Motor neuron (in vitro differentiated cells): ENCODE measurements at regions not wholly inside any gene's neighbourhood (a gene's known extent, or its start where the extent isn't known, plus 50 kb on each side); places are given as distances from the start of the nearest gene placed in this dataset.
A peak's percentile ranks its signal among the peaks of the same experiment; 100 is the strongest.

ENCODE experiments used
- ATAC-seq, 8 experiments: fragments of 200-7000 bp; cut with Tn5 transposase; replicated peaks in 6 of 8; 2 replicates each; pipeline ENCODE4 v1.8.0; 2021; ENCODE audit warnings: mild to moderate bottlenecking in 8 of 8, moderate library complexity in 8 of 8
- H3K27ac ChIP-seq, 2 donors: fragments of 250-450 bp; sonication (Bioruptor Pico); 2 replicates each; pipeline ENCODE4 v1.9.0; 2021; ENCODE audit warnings: antibody characterized with exemption in 2 of 2, mild to moderate bottlenecking in 2 of 2, moderate library complexity in 1 of 2
- H3K4me1 ChIP-seq, 2 donors: fragments of 250-450 bp; sonication (Bioruptor Pico); replicated peaks in 1 of 2; 2 replicates each; pipeline ENCODE4 v1.6.1; 2021; ENCODE audit warnings: antibody characterized with exemption in 2 of 2, mild to moderate bottlenecking in 2 of 2, moderate library complexity in 1 of 2
- H3K4me3 ChIP-seq, 5 donors: fragments of 250-450 bp; sonication (Bioruptor Pico); 2 replicates each; pipeline ENCODE4 v1.9.0; 2021; ENCODE audit warnings: antibody characterized with exemption in 5 of 5, mild to moderate bottlenecking in 5 of 5, moderate library complexity in 4 of 5
- WGBS, 10 experiments: fragments of 450-650 bp; shearing (Covaris generic); methylation state at CpG; one replicate each; pipeline ENCODE4 v1.0.0; 2022; 5-methylcytosine and 5-hydroxymethylcytosine counted together
- in situ Hi-C, 9 experiments: fragments of 400-800 bp; cut with MboI; loops; one replicate each; pipeline ENCODE4 v1.15.0; 2021; ENCODE audit warnings: low sequenced_read_pairs in 9 of 9, low pct_unique_long_range_greater_than_20kb in 2 of 9; ENCODE audit not compliant: unreplicated experiment in 9 of 9

GRCh38 chr3:36606871-36607765 lies 157.2 kb downstream of the DCLK3 start:
- peaks cover 12% of the 10 kb centered on the region in 2 donors for H3K4me1 ChIP-seq
- in situ Hi-C loops = no loop called here
- peak in 5 of 8 experiments; percentile 85 to 97 (median 87) for ATAC-seq
- WGBS, 10 experiments = 0 to 76% (median 42%) methylated on average over 1 to 4 of the region's 4 CpGs; no CpG with 5 or more reads in 1 of the 10 experiments
- H3K4me3 ChIP-seq = no peak overlapping the region
- peak overlapping the region in 1 of 2 donors; percentile 22 for H3K27ac ChIP-seq

DNA sequence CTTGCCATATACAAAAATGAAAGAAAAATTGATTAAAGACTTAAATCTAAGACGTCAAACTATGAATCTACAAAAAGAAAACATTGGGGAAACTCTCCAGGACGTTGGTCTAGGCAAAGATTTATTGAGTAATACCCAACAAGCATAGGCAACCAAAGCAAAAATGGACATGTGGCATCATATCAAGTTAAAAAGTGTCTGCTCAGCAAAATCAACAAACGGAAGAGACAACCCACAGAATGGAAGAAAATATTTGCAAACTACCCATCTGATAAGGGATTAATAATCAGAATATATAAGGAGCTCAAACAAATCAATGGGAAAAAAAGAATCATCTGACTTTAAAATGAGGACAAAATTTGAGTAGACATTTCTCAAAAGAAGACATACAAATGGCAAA lies 160.9 kb downstream of the DCLK3 start:
- Histone ChIP-seq H3K4me1 (peaks cover 10 to 12% of the 10 kb centered on the region in 2 donors), H3K27ac (no peak overlapping the region), H3K4me3 (no peak overlapping the region)
- WGBS, 10 experiments = 3 to 80% (median 45%) methylated on average over 1 to 3 of the region's 3 CpGs
- ATAC-seq = no peak
- in situ Hi-C loops = no loop called here

DNA sequence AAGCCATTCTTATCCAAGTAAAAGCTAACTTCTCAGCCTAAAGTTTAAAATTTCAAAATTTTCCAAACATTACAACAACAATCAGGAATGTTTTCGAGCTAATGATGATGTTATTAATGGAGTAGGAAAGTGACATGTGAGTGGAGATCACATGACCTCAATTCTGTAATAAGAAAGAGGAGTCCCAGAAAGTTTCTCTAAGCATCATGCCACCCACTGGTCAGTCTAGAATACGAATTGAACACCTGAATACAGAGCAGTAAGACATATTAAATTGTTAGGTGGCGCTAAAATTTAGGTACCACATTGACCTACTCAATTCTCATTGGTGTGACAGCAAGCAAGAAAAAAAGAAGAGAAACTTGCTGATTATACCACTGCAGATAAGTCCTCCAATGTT lies 163.9 kb downstream of the DCLK3 start:
- no peak overlapping the region for H3K4me3 ChIP-seq
- peaks cover 2 to 5% of the 10 kb centered on the region in 2 donors for H3K4me1 ChIP-seq
- WGBS, 10 experiments = 14 to 95% (median 67%) methylated on average over 1 to 3 of the region's 3 CpGs; no CpG with 5 or more reads in 1 of the 10 experiments
- ATAC-seq = no peak
- no peak overlapping the region for H3K27ac ChIP-seq
- in situ Hi-C loops = no loop called here
